ENCODE measurements at regions not wholly inside any gene's neighbourhood (a gene's known extent, or its start where the extent isn't known, plus 50 kb on each side); places are given as distances from the start of the nearest gene placed in this dataset.

GRCh38 chr13:104442536-104442935 is 1376.3 kb upstream of the SLC10A2 start:
- Histone ChIP-seq H3K27me3 (ENCODE audit: control insufficient read depth, insufficient read depth, low read length) (no peaks in the 10 kb centered on the region), H3K4me1 (ENCODE audit: control insufficient read depth, insufficient read depth, low read length) (no peaks in the 10 kb centered on the region; the same call in 1 of the 2 replicates), H3K36me3 (ENCODE audit: control insufficient read depth, insufficient read depth, low read length) (no peaks in the 10 kb centered on the region), H3K9me3 (ENCODE audit: control insufficient read depth, insufficient read depth, low read length) (no peaks in the 10 kb centered on the region), H3K27ac (ENCODE audit: low read length) (no peak overlapping the region), H3K4me3 (ENCODE audit: low read length) (no peak overlapping the region)
- no CpG with 5 or more reads among the region's 3 CpGs for WGBS (ENCODE audit: insufficient coverage, insufficient read length)
- no peak for DNase-seq (ENCODE audit: low read depth, low spot score)

GRCh38 chr13:104436555-104436954 is 1370.3 kb upstream of the SLC10A2 start:
- Histone ChIP-seq H3K4me3 (ENCODE audit: low read length) (no peak overlapping the region), H3K36me3 (ENCODE audit: control insufficient read depth, insufficient read depth, low read length) (no peaks in the 10 kb centered on the region), H3K27me3 (ENCODE audit: control insufficient read depth, insufficient read depth, low read length) (no peaks in the 10 kb centered on the region), H3K27ac (ENCODE audit: low read length) (no peak overlapping the region), H3K9me3 (ENCODE audit: control insufficient read depth, insufficient read depth, low read length) (no peaks in the 10 kb centered on the region), H3K4me1 (ENCODE audit: control insufficient read depth, insufficient read depth, low read length) (no peaks in the 10 kb centered on the region)
- no peak for DNase-seq (ENCODE audit: low read depth, low spot score)
- no CpG with 5 or more reads among the region's 2 CpGs for WGBS (ENCODE audit: insufficient coverage, insufficient read length)

- no peaks in the 10 kb centered on the region for H3K27me3 ChIP-seq (ENCODE audit: control insufficient read depth, insufficient read depth, low read length)
- no peaks in the 10 kb centered on the region for H3K36me3 ChIP-seq (ENCODE audit: control insufficient read depth, insufficient read depth, low read length)
- WGBS (ENCODE audit: insufficient coverage, insufficient read length), result no CpG with 5 or more reads among the region's 1 CpG
Observed at GRCh38 chr13:104431895-104432294, 1365.7 kb upstream of the SLC10A2 start.

GRCh38 chr13:104426435-104426834 is 1360.2 kb upstream of the SLC10A2 start:
- no peaks in the 10 kb centered on the region for H3K4me1 ChIP-seq (ENCODE audit: control insufficient read depth, insufficient read depth, low read length)
- H3K9me3 ChIP-seq (ENCODE audit: control insufficient read depth, insufficient read depth, low read length), result no peaks in the 10 kb centered on the region
- WGBS (ENCODE audit: insufficient coverage, insufficient read length), result no CpG with 5 or more reads among the region's 4 CpGs
- no peak overlapping the region for H3K4me3 ChIP-seq (ENCODE audit: low read length)
- H3K36me3 ChIP-seq (ENCODE audit: control insufficient read depth, insufficient read depth, low read length), result no peaks in the 10 kb centered on the region
- H3K27ac ChIP-seq (ENCODE audit: low read length), result no peak overlapping the region
- DNase-seq (ENCODE audit: low read depth, low spot score), result no peak
- no peaks in the 10 kb centered on the region for H3K27me3 ChIP-seq (ENCODE audit: control insufficient read depth, insufficient read depth, low read length)

More at GRCh38 chr13:104431895-104432294, 1365.7 kb upstream of the SLC10A2 start:
- H3K9me3 ChIP-seq (ENCODE audit: control insufficient read depth, insufficient read depth, low read length), result no peaks in the 10 kb centered on the region
- no peak for DNase-seq (ENCODE audit: low read depth, low spot score)
- H3K4me1 ChIP-seq (ENCODE audit: control insufficient read depth, insufficient read depth, low read length), result no peaks in the 10 kb centered on the region
- no peak overlapping the region for H3K4me3 ChIP-seq (ENCODE audit: low read length)
- no peak overlapping the region for H3K27ac ChIP-seq (ENCODE audit: low read length)

- Histone ChIP-seq H3K4me1 (ENCODE audit: control insufficient read depth, insufficient read depth, low read length) (no peaks in the 10 kb centered on the region), H3K27ac (ENCODE audit: low read length) (no peak overlapping the region), H3K9me3 (ENCODE audit: control insufficient read depth, insufficient read depth, low read length) (no peaks in the 10 kb centered on the region), H3K4me3 (ENCODE audit: low read length) (no peak overlapping the region), H3K36me3 (ENCODE audit: control insufficient read depth, insufficient read depth, low read length) (no peaks in the 10 kb centered on the region), H3K27me3 (ENCODE audit: control insufficient read depth, insufficient read depth, low read length) (no peaks in the 10 kb centered on the region)
- no peak for DNase-seq (ENCODE audit: low read depth, low spot score)
- WGBS (ENCODE audit: insufficient coverage, insufficient read length), result no CpG with 5 or more reads among the region's 4 CpGs
Observed at GRCh38 chr13:104422668-104423067, 1356.5 kb upstream of the SLC10A2 start.

GRCh38 chr13:104416973-104417372 is 1350.8 kb upstream of the SLC10A2 start:
- Histone ChIP-seq H3K4me3 (ENCODE audit: low read length) (no peak overlapping the region), H3K27me3 (ENCODE audit: control insufficient read depth, insufficient read depth, low read length) (no peaks in the 10 kb centered on the region), H3K9me3 (ENCODE audit: control insufficient read depth, insufficient read depth, low read length) (no peaks in the 10 kb centered on the region), H3K36me3 (ENCODE audit: control insufficient read depth, insufficient read depth, low read length) (no peaks in the 10 kb centered on the region), H3K27ac (ENCODE audit: low read length) (no peak overlapping the region), H3K4me1 (ENCODE audit: control insufficient read depth, insufficient read depth, low read length) (no peaks in the 10 kb centered on the region)
- no CpG with 5 or more reads among the region's 1 CpG for WGBS (ENCODE audit: insufficient coverage, insufficient read length)
- DNase-seq (ENCODE audit: low read depth, low spot score), result no peak

GRCh38 chr13:104414771-104415170 is 1348.6 kb upstream of the SLC10A2 start:
- no peak for DNase-seq (ENCODE audit: low read depth, low spot score)
- no CpG with 5 or more reads among the region's 4 CpGs for WGBS (ENCODE audit: insufficient coverage, insufficient read length)
- H3K4me3 ChIP-seq (ENCODE audit: low read length), result no peak overlapping the region
- no peaks in the 10 kb centered on the region for H3K36me3 ChIP-seq (ENCODE audit: control insufficient read depth, insufficient read depth, low read length)
- H3K9me3 ChIP-seq (ENCODE audit: control insufficient read depth, insufficient read depth, low read length), result no peaks in the 10 kb centered on the region
- no peak overlapping the region for H3K27ac ChIP-seq (ENCODE audit: low read length)
- no peaks in the 10 kb centered on the region for H3K4me1 ChIP-seq (ENCODE audit: control insufficient read depth, insufficient read depth, low read length)
- H3K27me3 ChIP-seq (ENCODE audit: control insufficient read depth, insufficient read depth, low read length), result no peaks in the 10 kb centered on the region

GRCh38 chr13:104414181-104414580 is 1348.0 kb upstream of the SLC10A2 start:
- WGBS (ENCODE audit: insufficient coverage, insufficient read length), result no CpG with 5 or more reads among the region's 2 CpGs
- Histone ChIP-seq H3K4me3 (ENCODE audit: low read length) (no peak overlapping the region), H3K9me3 (ENCODE audit: control insufficient read depth, insufficient read depth, low read length) (no peaks in the 10 kb centered on the region), H3K27me3 (ENCODE audit: control insufficient read depth, insufficient read depth, low read length) (no peaks in the 10 kb centered on the region), H3K36me3 (ENCODE audit: control insufficient read depth, insufficient read depth, low read length) (no peaks in the 10 kb centered on the region), H3K4me1 (ENCODE audit: control insufficient read depth, insufficient read depth, low read length) (no peaks in the 10 kb centered on the region), H3K27ac (ENCODE audit: low read length) (no peak overlapping the region)
- DNase-seq (ENCODE audit: low read depth, low spot score), result no peak

- Histone ChIP-seq H3K36me3 (ENCODE audit: control insufficient read depth, insufficient read depth, low read length) (no peaks in the 10 kb centered on the region), H3K9me3 (ENCODE audit: control insufficient read depth, insufficient read depth, low read length) (no peaks in the 10 kb centered on the region), H3K27me3 (ENCODE audit: control insufficient read depth, insufficient read depth, low read length) (no peaks in the 10 kb centered on the region), H3K4me3 (ENCODE audit: low read length) (no peak overlapping the region), H3K4me1 (ENCODE audit: control insufficient read depth, insufficient read depth, low read length) (no peaks in the 10 kb centered on the region), H3K27ac (ENCODE audit: low read length) (no peak overlapping the region)
- WGBS (ENCODE audit: insufficient coverage, insufficient read length), result no CpG with 5 or more reads among the region's 5 CpGs
- no peak for DNase-seq (ENCODE audit: low read depth, low spot score)
Observed at GRCh38 chr13:104411141-104411765, 1345.0 kb upstream of the SLC10A2 start.

GRCh38 chr13:104408733-104409132 is 1342.5 kb upstream of the SLC10A2 start:
- no CpG with 5 or more reads among the region's 1 CpG for WGBS (ENCODE audit: insufficient coverage, insufficient read length)
- H3K4me3 ChIP-seq (ENCODE audit: low read length), result no peak overlapping the region
- H3K4me1 ChIP-seq (ENCODE audit: control insufficient read depth, insufficient read depth, low read length), result no peaks in the 10 kb centered on the region
- no peak overlapping the region for H3K27ac ChIP-seq (ENCODE audit: low read length)
- H3K36me3 ChIP-seq (ENCODE audit: control insufficient read depth, insufficient read depth, low read length), result no peaks in the 10 kb centered on the region
- no peaks in the 10 kb centered on the region for H3K27me3 ChIP-seq (ENCODE audit: control insufficient read depth, insufficient read depth, low read length)
- DNase-seq (ENCODE audit: low read depth, low spot score), result no peak
- H3K9me3 ChIP-seq (ENCODE audit: control insufficient read depth, insufficient read depth, low read length), result no peaks in the 10 kb centered on the region

GRCh38 chr13:104404325-104404724 is 1338.1 kb upstream of the SLC10A2 start:
- H3K27ac ChIP-seq (ENCODE audit: low read length), result no peak overlapping the region
- no peaks in the 10 kb centered on the region; the same call in 1 of the 2 replicates for H3K9me3 ChIP-seq (ENCODE audit: control insufficient read depth, insufficient read depth, low read length)
- no CpG with 5 or more reads among the region's 2 CpGs for WGBS (ENCODE audit: insufficient coverage, insufficient read length)
- H3K27me3 ChIP-seq (ENCODE audit: control insufficient read depth, insufficient read depth, low read length), result no peaks in the 10 kb centered on the region
- H3K4me3 ChIP-seq (ENCODE audit: low read length), result no peak overlapping the region
- no peak for DNase-seq (ENCODE audit: low read depth, low spot score)
- no peaks in the 10 kb centered on the region for H3K36me3 ChIP-seq (ENCODE audit: control insufficient read depth, insufficient read depth, low read length)
- H3K4me1 ChIP-seq (ENCODE audit: control insufficient read depth, insufficient read depth, low read length), result no peaks in the 10 kb centered on the region

Data from iPS DF 6.9 (cell line).